ENCODE measurements at regions not wholly inside any gene's neighbourhood (a gene's known extent, or its start where the extent isn't known, plus 50 kb on each side); places are given as distances from the start of the nearest gene placed in this dataset.

DNA sequence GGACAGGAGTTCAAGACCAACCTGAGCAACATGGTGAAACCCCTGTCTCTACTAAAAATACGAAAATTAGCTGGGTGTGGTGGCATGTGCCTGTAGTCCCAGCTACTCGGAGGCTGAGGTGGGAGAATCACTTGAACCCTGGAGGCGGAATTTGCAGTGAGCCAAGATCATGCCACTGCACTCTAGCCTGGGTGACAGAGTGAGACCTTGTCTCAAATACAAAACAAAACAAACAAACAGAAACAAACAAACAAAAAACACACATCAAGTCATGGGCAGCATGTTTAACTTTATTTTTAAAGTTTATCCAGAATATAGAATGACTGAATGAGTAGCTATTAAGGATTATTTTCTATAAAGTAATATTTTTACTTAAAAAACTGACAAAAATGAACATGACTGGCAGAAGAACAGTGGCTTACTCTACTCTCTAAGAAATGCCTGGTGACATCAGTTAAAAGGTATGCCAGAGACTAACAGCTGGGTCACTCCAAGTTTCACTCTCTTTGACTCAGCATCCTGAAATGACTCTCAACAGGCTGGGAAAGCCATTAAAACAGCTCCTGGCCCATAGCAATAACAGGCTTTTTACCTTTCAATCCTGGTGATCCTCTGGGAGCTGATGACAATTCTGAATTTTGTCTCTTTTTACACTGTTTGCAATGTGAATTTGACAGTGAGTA, 66.1 kb upstream of the FOXN2 start:
- no peak for TF ChIP-seq CTCF (IDR thresholded peaks at IDR 0.05)
- Mint-ChIP-seq H3K27me3 (ENCODE audit: low read depth) (no peaks in the 10 kb centered on the region), H3K27ac (ENCODE audit: unreplicated experiment) (peak overlapping the region; percentile 91), H3K4me1 (ENCODE audit: low read depth) (peaks cover 26% of the 10 kb centered on the region), H3K9me3 (ENCODE audit: low read depth) (no peaks in the 10 kb centered on the region), H3K36me3 (ENCODE audit: low read depth) (no peaks in the 10 kb centered on the region), H3K4me3 (ENCODE audit: unreplicated experiment) (no peak overlapping the region)
- no peak for DNase-seq (ENCODE audit: low spot score)

- Mint-ChIP-seq H3K9me3 (ENCODE audit: low read depth) (no peaks in the 10 kb centered on the region), H3K4me3 (ENCODE audit: unreplicated experiment) (no peak overlapping the region), H3K27ac (ENCODE audit: unreplicated experiment) (peak overlapping the region; percentile 91), H3K4me1 (ENCODE audit: low read depth) (peaks cover 26% of the 10 kb centered on the region), H3K36me3 (ENCODE audit: low read depth) (no peaks in the 10 kb centered on the region), H3K27me3 (ENCODE audit: low read depth) (no peaks in the 10 kb centered on the region)
- no peak for DNase-seq (ENCODE audit: low spot score)
- TF ChIP-seq CTCF (IDR thresholded peaks at IDR 0.05): no peak
Measured at GRCh38 chr2:48249025-48249424, 65.5 kb upstream of the FOXN2 start.

GRCh38 chr2:48249631-48250473, 64.6 kb upstream of the FOXN2 start:
- TF ChIP-seq CTCF (IDR thresholded peaks at IDR 0.05): no peak
- Mint-ChIP-seq H3K36me3 (ENCODE audit: low read depth) (no peaks in the 10 kb centered on the region), H3K4me3 (ENCODE audit: unreplicated experiment) (peak overlapping the region; percentile 17), H3K27me3 (ENCODE audit: low read depth) (no peaks in the 10 kb centered on the region), H3K27ac (ENCODE audit: unreplicated experiment) (peak overlapping the region; percentile 75), H3K4me1 (ENCODE audit: low read depth) (peaks cover 26% of the 10 kb centered on the region), H3K9me3 (ENCODE audit: low read depth) (no peaks in the 10 kb centered on the region)
- DNase-seq (ENCODE audit: low spot score): no peak

GRCh38 chr2:48250474-48250844, 64.0 kb upstream of the FOXN2 start:
- Mint-ChIP-seq H3K9me3 (ENCODE audit: low read depth) (no peaks in the 10 kb centered on the region), H3K4me3 (ENCODE audit: unreplicated experiment) (no peak overlapping the region), H3K27ac (ENCODE audit: unreplicated experiment) (no peak overlapping the region), H3K36me3 (ENCODE audit: low read depth) (no peaks in the 10 kb centered on the region), H3K4me1 (ENCODE audit: low read depth) (peaks cover 26% of the 10 kb centered on the region), H3K27me3 (ENCODE audit: low read depth) (no peaks in the 10 kb centered on the region)
- TF ChIP-seq CTCF (IDR thresholded peaks at IDR 0.05): no peak
- DNase-seq (ENCODE audit: low spot score): no peak

GRCh38 chr2:48250943-48251342, 63.5 kb upstream of the FOXN2 start:
- H3K36me3 Mint-ChIP-seq (ENCODE audit: low read depth): no peaks in the 10 kb centered on the region
- H3K4me1 Mint-ChIP-seq (ENCODE audit: low read depth): peaks cover 26% of the 10 kb centered on the region
- H3K27me3 Mint-ChIP-seq (ENCODE audit: low read depth): no peaks in the 10 kb centered on the region
- no peak overlapping the region for H3K4me3 Mint-ChIP-seq (ENCODE audit: unreplicated experiment)
- no peaks in the 10 kb centered on the region for H3K9me3 Mint-ChIP-seq (ENCODE audit: low read depth)
- no peak overlapping the region for H3K27ac Mint-ChIP-seq (ENCODE audit: unreplicated experiment)
- no peak for DNase-seq (ENCODE audit: low spot score)
- no peak for TF ChIP-seq CTCF (IDR thresholded peaks at IDR 0.05)
